GM06990 (cell line): ENCODE measurements at regions not wholly inside any gene's neighbourhood (a gene's known extent, or its start where the extent isn't known, plus 50 kb on each side); places are given as distances from the start of the nearest gene placed in this dataset.

ENCODE experiments used
- DNase-seq: peaks from one replicate; pipeline ENCODE4 v3.0.0-alpha.2; 2011; ENCODE audit not compliant: insufficient read length; ENCODE audit errors: extremely low read depth
- H3K27me3 ChIP-seq: replicated peaks from 2 replicates; pipeline ENCODE4 v1.6.0; 2011; ENCODE audit warnings: low read length; ENCODE audit not compliant: control insufficient read depth, insufficient read depth
- H3K36me3 ChIP-seq: 2 replicates; pipeline ENCODE4 v1.5.1; 2011; ENCODE audit warnings: low read length; ENCODE audit not compliant: control insufficient read depth, insufficient read depth
- H3K4me3 ChIP-seq: replicated peaks from 2 replicates; pipeline ENCODE4 v1.5.1; 2011; ENCODE audit warnings: low read depth, mild to moderate bottlenecking, control low read depth, low read length
- TF ChIP-seq, protein P1 (sequence below): IDR thresholded peaks from 2 replicates; pipeline ENCODE4 v1.5.1; 2011; ENCODE audit warnings: low read length, control low read depth, mild to moderate bottlenecking, inconsistent platforms; ENCODE audit not compliant: insufficient read depth, poor library complexity, severe bottlenecking

- no peaks in the 10 kb centered on the region for H3K36me3 ChIP-seq
- no peak overlapping the region for H3K4me3 ChIP-seq
- DNase-seq, result no peak
- no peaks in the 10 kb centered on the region; the same call in 1 of the 2 replicates for H3K27me3 ChIP-seq
- TF ChIP-seq, protein P1, sequence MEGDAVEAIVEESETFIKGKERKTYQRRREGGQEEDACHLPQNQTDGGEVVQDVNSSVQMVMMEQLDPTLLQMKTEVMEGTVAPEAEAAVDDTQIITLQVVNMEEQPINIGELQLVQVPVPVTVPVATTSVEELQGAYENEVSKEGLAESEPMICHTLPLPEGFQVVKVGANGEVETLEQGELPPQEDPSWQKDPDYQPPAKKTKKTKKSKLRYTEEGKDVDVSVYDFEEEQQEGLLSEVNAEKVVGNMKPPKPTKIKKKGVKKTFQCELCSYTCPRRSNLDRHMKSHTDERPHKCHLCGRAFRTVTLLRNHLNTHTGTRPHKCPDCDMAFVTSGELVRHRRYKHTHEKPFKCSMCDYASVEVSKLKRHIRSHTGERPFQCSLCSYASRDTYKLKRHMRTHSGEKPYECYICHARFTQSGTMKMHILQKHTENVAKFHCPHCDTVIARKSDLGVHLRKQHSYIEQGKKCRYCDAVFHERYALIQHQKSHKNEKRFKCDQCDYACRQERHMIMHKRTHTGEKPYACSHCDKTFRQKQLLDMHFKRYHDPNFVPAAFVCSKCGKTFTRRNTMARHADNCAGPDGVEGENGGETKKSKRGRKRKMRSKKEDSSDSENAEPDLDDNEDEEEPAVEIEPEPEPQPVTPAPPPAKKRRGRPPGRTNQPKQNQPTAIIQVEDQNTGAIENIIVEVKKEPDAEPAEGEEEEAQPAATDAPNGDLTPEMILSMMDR, result no peak
These were observed 62.1 kb upstream of the CCDC54 start for GRCh38 chr3:107315141-107315540.

DNA sequence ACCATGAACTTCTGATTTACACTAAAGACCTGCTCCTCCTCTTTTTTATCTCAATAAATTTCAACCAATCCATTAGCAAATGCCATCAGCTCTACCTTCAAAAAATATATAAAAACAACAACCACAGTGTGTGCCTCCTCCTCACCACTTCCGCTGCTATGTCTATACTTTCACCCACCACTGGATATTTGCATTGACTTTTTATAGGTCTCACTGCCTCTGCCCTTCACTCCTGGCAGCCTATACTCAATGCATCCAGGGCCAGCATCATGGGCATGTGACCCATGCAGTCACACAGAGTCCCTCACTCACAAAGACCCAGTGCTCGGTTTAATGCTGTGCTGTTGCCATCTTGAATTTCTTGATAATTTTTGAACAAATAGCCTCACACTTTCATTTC lies 53.5 kb upstream of the CCDC54 start:
- Histone ChIP-seq H3K4me3 (no peak overlapping the region), H3K27me3 (no peaks in the 10 kb centered on the region; the same call in 1 of the 2 replicates), H3K36me3 (no peaks in the 10 kb centered on the region)
- TF ChIP-seq, protein P1, result no peak
- no peak for DNase-seq

GRCh38 chr3:107325446-107325845 lies 51.8 kb upstream of the CCDC54 start:
- Histone ChIP-seq H3K27me3 (no peaks in the 10 kb centered on the region; the same call in 1 of the 2 replicates), H3K4me3 (no peak overlapping the region), H3K36me3 (no peaks in the 10 kb centered on the region)
- DNase-seq, result no peak
- TF ChIP-seq, protein P1, result no peak
